GM13977 (cell line): ENCODE measurements at regions not wholly inside any gene's neighbourhood (a gene's known extent, or its start where the extent isn't known, plus 50 kb on each side); places are given as distances from the start of the nearest gene placed in this dataset.

Source experiments
- DNase-seq: peaks from one replicate; pipeline ENCODE4 v3.0.0; 2012; ENCODE audit warnings: low spot score
- in situ Hi-C: fragments of 300-500 bp; cut with MboI; formaldehyde crosslinking; loops from one replicate; pipeline ENCODE4 v1.12.0; 2022; ENCODE audit warnings: low sequenced_read_pairs, low pct_unique_long_range_greater_than_20kb, mixed read lengths, inconsistent platforms; ENCODE audit not compliant: unreplicated experiment
- TF ChIP-seq, protein P1 (sequence below): IDR thresholded peaks from 2 replicates; pipeline ENCODE4 v1.5.1; 2012; ENCODE audit warnings: mild to moderate bottlenecking, control low read depth; ENCODE audit not compliant: insufficient read depth; ENCODE audit errors: extremely low read depth, missing control alignments

DNA sequence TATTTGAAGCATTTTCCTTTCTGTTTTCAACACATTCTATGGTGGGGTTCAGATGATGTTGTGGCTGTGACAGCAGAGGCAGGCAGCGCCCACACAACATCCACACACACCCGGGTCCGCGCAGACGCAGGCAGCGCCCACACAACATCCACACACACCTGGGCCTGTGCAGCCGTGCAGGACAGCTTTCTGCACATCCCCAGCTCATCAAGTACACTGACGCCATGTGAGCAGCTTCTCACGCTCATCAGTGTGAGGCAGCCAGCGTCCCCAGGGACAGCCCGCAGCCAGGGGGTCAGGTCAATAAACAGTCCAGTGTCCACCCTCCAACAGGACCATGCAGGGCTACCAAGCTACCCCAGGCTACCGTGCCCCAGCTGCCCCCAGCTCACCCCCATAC lies 272.8 kb upstream of the TCERG1L start:
- DNase-seq, result no peak
- in situ Hi-C loops, result no loop called here
- TF ChIP-seq, protein P1, sequence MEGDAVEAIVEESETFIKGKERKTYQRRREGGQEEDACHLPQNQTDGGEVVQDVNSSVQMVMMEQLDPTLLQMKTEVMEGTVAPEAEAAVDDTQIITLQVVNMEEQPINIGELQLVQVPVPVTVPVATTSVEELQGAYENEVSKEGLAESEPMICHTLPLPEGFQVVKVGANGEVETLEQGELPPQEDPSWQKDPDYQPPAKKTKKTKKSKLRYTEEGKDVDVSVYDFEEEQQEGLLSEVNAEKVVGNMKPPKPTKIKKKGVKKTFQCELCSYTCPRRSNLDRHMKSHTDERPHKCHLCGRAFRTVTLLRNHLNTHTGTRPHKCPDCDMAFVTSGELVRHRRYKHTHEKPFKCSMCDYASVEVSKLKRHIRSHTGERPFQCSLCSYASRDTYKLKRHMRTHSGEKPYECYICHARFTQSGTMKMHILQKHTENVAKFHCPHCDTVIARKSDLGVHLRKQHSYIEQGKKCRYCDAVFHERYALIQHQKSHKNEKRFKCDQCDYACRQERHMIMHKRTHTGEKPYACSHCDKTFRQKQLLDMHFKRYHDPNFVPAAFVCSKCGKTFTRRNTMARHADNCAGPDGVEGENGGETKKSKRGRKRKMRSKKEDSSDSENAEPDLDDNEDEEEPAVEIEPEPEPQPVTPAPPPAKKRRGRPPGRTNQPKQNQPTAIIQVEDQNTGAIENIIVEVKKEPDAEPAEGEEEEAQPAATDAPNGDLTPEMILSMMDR, result no peak

DNA sequence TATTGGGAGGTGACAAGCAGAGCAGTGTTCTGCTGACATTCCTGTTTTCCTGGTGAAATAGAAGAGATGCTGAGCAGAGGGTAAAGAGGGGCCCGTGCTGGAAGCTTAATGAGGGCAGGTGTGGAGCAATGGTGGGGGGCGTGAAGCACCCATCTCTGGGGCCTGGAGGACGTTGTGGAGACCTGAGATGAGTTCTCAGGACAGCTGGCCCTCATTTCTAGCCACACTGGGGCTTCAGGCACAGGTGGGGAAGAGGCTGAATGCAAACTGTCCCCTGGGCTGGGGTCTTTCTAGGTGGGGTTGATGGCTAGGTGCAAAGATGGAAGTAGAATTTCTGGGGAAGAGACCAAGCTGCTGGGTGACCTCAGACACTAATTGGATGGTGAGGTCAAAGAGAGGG lies 274.2 kb upstream of the TCERG1L start:
- in situ Hi-C loops, result no loop called here
- TF ChIP-seq, protein P1, result no peak
- no peak for DNase-seq

DNA sequence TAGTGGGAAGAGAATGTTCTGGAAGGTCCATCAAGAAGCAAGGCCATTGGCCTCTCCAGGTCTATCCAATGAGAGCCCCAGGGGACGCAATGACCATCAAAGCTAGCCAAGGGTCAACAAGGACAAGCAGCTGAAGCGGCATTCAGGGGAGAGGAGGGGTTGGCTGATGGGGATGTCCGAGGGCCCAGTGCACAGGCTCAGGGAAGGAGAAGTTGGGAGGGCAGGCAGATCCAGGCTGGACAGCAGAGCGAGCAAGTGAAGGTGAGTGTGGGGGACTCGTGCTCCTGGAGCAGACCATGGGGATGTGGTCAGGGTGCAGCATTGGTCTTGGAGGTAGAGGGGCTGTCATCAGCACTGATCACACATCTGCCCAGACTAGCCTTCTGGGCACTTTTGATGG lies 275.4 kb upstream of the TCERG1L start:
- in situ Hi-C loops, result no loop called here
- TF ChIP-seq, protein P1, result no peak
- DNase-seq, result no peak

DNA sequence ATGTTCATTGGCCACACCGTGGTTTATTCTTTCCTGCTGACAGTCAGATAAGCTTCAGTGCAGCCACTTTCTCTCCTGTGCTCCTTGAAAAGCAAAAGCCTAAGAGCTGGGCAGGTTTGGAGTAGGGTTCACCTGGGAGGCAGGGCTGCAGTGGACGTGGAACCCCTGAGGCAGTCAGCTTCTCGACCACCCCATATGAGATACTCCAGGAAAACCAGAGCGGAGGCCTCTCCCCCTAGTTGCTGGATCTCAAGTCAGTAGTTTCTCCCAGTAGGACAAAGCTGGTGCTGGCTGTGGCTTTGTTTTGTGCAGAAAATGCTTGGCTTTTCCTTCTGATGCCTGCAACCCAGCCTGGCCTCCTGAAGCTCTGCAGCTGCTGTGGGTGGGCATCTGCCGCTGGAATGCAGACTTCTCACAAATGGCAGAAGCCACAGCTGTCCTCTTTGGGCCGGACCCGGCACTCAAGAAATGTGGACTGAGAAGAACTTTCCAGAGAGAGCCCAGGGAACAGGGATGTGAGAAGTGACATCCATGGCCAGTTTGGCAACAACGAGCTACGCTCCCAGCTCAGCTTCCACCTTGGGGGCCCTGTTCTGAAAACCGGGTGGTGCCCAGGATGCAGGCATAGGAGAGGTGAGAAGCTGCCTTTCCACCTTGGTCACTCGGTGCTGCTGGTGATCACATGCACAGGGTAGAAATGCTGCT lies 276.6 kb upstream of the TCERG1L start:
- in situ Hi-C loops, result no loop called here
- no peak for DNase-seq
- TF ChIP-seq, protein P1, result no peak

DNA sequence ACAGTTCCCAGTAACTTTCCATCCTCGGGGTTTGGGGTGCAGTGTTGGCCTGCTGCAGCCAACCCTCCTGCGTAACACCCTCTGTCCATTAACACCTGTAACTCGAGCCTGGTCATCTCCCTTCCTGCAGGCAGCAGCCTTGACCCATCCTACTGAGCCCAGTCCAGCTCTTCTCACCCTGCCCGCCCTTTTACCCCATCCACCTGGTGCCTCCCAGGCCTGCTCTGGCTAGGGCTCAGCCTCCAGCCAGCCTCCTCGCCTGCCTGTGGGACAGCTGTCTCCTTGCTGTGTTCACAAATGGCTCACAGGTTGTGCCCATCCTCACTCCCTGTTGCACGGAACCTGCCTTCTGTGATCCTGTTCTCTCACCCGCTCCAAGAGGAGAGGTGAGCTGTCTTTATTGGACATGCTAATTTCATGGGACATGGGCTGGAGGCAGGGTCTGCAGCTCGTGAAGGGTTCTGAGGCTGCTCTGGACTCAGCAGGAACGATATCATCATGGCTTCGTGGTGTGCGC lies 277.2 kb upstream of the TCERG1L start:
- in situ Hi-C loops, result no loop called here
- TF ChIP-seq, protein P1, result no peak
- no peak for DNase-seq

DNA sequence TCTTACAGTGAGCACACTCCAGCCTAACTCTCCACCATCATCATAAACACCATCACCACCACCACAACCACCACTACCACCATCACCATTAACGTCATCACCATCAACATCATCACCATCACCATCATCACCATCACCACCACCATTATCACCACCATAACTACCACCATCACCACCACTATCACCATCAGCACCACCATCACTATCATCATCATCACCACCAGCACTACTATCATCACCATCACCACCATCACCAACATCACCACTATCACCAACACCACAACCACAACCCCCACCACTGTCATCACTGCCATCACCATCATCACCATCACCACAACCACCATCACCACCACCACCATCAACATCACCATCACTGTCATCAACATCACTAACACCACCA lies 279.0 kb upstream of the TCERG1L start:
- TF ChIP-seq, protein P1, result no peak
- no peak for DNase-seq
- in situ Hi-C loops, result no loop called here
